Tibial artery (tissue), 4 donors: ENCODE measurements at regions not wholly inside any gene's neighbourhood (a gene's known extent, or its start where the extent isn't known, plus 50 kb on each side); places are given as distances from the start of the nearest gene placed in this dataset.

Source experiments
- DNase-seq, 2 donors: peaks; one replicate each; pipeline ENCODE4 v3.0.0-alpha.2; 2019
- H3K27ac ChIP-seq, 2 donors: fragments of 200-600 bp; sonication (generic) in 1 of 2; 1 replicate in 1 of 2; 2 replicates in 1 of 2; pipeline ENCODE4 v1.5.1; 2018 to 2019; ENCODE audit warnings: mild to moderate bottlenecking in 1 of 2
- H3K27me3 ChIP-seq, 2 donors: fragments of 200-600 bp; sonication (generic) in 1 of 2; one replicate each; pipeline versions ENCODE4 v1.5.1 to v1.6.0; 2016 to 2019
- H3K36me3 ChIP-seq, 3 donors: fragments of 200-600 bp; sonication (generic) in 2 of 3; one replicate each; pipeline ENCODE4 v1.5.1; 2016 to 2019; ENCODE audit warnings: mild to moderate bottlenecking in 2 of 3
- H3K4me1 ChIP-seq, 4 donors: fragments of 200-600 bp; sonication (generic) in 2 of 4; 1 replicate in 3 of 4; 2 replicates in 1 of 4; pipeline ENCODE4 v1.5.1; 2016 to 2019
- H3K4me3 ChIP-seq, 2 donors: fragments of 200-600 bp; sonication (generic) in 1 of 2; 1 replicate in 1 of 2; 2 replicates in 1 of 2; pipeline ENCODE4 v1.5.1; 2018 to 2019; ENCODE audit warnings: mild to moderate bottlenecking in 2 of 2
- H3K9me3 ChIP-seq, 3 donors: fragments of 200-600 bp; sonication (generic) in 1 of 3; one replicate each; pipeline ENCODE4 v1.5.1; 2016 to 2019
- intact Hi-C: fragments of 100-400 bp; cut with DNase I; formaldehyde crosslinking; loops from one replicate; pipeline ENCODE4 v1.15.0; 2023; ENCODE audit warnings: low total_unique reads
- TF ChIP-seq, protein P1 (sequence below), 2 experiments: fragments of 200-600 bp in 1 of 2; fragments of 450-650 bp in 1 of 2; IDR thresholded peaks; one replicate each; pipeline ENCODE4 v1.5.1; 2017 to 2019; ENCODE audit warnings: antibody characterized with exemption in 2 of 2, mild to moderate bottlenecking in 1 of 2, moderate library complexity in 1 of 2

DNA sequence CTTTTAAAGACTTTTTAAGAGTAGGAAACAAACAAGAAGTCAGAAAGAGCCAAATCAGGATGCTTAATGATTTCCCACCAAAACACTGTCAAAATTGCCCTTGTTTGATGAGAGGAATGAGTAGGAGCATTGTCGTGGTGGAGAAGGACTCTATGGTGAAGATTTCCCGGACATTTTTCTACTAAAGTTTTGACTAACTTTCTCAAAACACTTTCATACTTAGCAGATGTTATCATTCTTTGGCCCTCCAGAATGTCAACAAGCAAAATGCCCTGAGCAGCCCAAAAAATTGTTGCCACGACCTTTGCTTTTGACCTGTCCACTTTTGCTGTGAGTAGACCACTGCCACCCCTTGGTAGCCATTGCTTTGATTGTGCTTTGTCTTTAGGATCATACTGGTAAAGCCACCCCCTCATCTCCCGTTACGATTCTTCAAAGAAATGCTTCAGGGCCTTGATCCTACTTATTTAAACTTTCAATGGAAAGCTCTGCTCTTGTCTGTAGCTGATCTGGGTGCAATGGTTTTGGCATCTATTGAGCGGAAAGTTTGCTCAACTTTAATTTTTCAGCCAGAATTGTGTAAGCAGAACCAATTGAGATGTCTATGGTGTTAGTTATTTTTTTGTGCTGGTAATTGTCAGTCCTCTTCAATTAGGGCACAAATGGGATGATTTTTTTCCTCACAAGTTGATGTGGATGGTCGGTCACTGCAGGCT lies 67.2 kb downstream of the ADM start:
- intact Hi-C loops = no loop called here
- no peaks in the 10 kb centered on the region for H3K9me3 ChIP-seq

DNA sequence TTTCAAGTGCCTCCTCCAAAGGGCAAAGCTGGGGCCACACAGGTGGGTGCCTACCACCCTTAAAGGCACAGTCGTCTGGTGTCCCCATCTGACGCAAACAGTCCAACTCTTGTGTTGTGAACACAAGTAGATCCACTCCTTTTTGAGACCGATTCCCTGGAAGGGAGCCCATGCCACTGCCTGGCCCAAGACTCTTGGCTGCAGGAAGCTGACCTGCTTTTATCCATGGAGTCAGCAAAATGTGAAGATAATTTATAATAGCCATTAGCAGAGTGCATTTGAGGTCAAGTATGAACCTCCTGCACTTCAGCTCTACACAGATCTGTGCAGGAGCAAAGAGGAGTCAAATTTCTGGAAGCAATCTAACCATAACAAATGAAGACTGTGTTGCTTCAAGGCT lies 68.5 kb downstream of the ADM start:
- DNase-seq = no peak
- no peak overlapping the region for H3K27ac ChIP-seq
- no peaks in the 10 kb centered on the region for H3K36me3 ChIP-seq
- no peak overlapping the region for H3K4me3 ChIP-seq
- no peaks in the 10 kb centered on the region for H3K27me3 ChIP-seq
- no peaks in the 10 kb centered on the region for H3K9me3 ChIP-seq
- H3K4me1 ChIP-seq = peaks cover 0 to 19% (median 0%) of the 10 kb centered on the region in 4 donors
- intact Hi-C loops = no loop called here
- TF ChIP-seq, protein P1, sequence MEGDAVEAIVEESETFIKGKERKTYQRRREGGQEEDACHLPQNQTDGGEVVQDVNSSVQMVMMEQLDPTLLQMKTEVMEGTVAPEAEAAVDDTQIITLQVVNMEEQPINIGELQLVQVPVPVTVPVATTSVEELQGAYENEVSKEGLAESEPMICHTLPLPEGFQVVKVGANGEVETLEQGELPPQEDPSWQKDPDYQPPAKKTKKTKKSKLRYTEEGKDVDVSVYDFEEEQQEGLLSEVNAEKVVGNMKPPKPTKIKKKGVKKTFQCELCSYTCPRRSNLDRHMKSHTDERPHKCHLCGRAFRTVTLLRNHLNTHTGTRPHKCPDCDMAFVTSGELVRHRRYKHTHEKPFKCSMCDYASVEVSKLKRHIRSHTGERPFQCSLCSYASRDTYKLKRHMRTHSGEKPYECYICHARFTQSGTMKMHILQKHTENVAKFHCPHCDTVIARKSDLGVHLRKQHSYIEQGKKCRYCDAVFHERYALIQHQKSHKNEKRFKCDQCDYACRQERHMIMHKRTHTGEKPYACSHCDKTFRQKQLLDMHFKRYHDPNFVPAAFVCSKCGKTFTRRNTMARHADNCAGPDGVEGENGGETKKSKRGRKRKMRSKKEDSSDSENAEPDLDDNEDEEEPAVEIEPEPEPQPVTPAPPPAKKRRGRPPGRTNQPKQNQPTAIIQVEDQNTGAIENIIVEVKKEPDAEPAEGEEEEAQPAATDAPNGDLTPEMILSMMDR (IDR thresholded peaks at IDR 0.05) = no peak

More for the DNA sequence above, 67.2 kb downstream of the ADM start:
- TF ChIP-seq, protein P1 (IDR thresholded peaks at IDR 0.05) = no peak
- Histone ChIP-seq H3K4me1 (peaks cover 0 to 14% (median 0%) of the 10 kb centered on the region in 4 donors), H3K36me3 (no peaks in the 10 kb centered on the region), H3K27me3 (no peaks in the 10 kb centered on the region), H3K27ac (no peak overlapping the region), H3K4me3 (no peak overlapping the region)
- DNase-seq = no peak

DNA sequence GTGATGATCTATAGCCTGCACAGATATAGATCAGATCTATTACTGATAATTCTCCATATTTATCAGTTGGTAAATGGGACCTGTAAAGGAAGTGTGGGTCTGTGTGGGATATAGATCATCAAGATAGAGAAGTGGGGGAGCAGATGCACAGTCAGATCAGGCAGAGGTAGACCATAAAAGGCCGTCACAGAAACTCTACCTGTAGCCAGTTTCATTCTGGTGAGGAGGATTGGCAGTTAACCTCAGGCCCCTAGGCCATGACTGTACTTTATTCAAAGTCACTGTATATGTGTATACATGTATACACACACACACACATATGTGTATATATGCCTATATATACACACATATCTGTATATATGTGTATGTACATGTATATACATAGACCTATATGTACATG lies 69.1 kb downstream of the ADM start:
- Histone ChIP-seq H3K4me1 (peaks cover 0 to 25% (median 0%) of the 10 kb centered on the region in 4 donors), H3K9me3 (no peaks in the 10 kb centered on the region), H3K4me3 (no peak overlapping the region), H3K36me3 (no peaks in the 10 kb centered on the region), H3K27me3 (no peaks in the 10 kb centered on the region), H3K27ac (no peak overlapping the region)
- intact Hi-C loops = no loop called here
- TF ChIP-seq, protein P1 (IDR thresholded peaks at IDR 0.05) = no peak
- no peak for DNase-seq

DNA sequence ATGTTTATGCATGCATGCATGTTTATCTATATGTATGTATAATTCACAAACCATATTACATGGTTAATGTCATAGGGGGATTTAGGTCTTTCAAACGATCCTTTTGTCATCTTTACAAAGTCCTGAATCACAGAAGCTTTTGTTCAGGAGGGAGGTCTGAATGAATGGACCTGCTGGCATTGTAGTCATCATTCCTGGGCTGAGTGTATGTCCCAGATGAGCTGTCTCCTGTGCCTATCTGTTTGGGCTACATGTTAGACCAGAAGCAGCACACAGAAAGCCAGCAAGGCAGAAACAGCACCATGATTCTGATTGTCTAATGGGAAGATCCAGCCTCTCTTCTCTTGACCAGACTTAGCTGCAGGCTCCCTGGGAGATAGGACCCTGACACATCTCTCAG lies 69.5 kb downstream of the ADM start:
- TF ChIP-seq, protein P1 (IDR thresholded peaks at IDR 0.05) = no peak

DNA sequence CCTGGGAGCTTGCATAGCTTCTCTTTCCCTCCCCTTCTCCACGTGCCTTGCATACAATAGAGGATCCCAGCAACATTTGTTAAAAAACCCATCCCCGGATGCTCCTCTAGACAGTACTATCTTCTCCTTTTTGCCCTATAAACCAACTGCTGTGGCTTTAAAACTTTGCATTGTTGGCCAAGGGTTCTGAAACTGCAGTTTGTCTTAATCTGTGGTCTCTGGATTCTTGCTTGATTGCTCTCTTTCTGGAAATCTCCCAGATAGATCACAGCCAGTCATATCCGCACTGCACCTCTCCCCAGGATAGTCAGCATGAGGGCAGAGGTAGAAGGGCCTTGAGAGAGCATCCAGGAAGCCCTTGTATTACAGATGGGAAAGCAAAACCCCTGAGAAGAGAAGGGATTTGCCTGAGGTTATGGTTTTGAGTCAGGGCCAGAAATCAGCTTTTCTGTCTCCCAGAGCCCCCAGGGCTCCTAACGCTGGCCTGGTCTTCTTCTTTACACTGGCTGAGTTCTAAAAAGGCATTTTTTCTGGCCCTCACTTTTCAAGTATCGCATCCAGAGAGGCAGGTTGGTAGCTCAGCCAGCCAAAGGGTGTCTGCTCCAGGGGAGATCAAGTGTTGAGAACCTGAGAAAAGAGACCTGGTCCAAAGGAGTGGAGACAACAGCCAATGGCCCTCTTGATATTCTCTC lies 70.6 kb downstream of the ADM start:
- H3K36me3 ChIP-seq = no peaks in the 10 kb centered on the region
- DNase-seq = no peak
- intact Hi-C loops = no loop called here

More for the DNA sequence above, 69.5 kb downstream of the ADM start:
- Histone ChIP-seq H3K27ac (no peak overlapping the region), H3K36me3 (no peaks in the 10 kb centered on the region), H3K4me1 (peaks cover 0 to 30% (median 0%) of the 10 kb centered on the region in 4 donors), H3K27me3 (no peaks in the 10 kb centered on the region), H3K9me3 (no peaks in the 10 kb centered on the region), H3K4me3 (no peak overlapping the region)
- DNase-seq = no peak
- intact Hi-C loops = no loop called here

More for the DNA sequence above, 70.6 kb downstream of the ADM start:
- Histone ChIP-seq H3K9me3 (no peaks in the 10 kb centered on the region), H3K4me1 (peaks cover 0 to 39% (median 0%) of the 10 kb centered on the region in 4 donors), H3K27ac (no peak overlapping the region), H3K27me3 (no peaks in the 10 kb centered on the region), H3K4me3 (no peak overlapping the region)
- TF ChIP-seq, protein P1 (IDR thresholded peaks at IDR 0.05) = no peak
